ENCODE measurements at regions not wholly inside any gene's neighbourhood (a gene's known extent, or its start where the extent isn't known, plus 50 kb on each side); places are given as distances from the start of the nearest gene placed in this dataset.

DNA sequence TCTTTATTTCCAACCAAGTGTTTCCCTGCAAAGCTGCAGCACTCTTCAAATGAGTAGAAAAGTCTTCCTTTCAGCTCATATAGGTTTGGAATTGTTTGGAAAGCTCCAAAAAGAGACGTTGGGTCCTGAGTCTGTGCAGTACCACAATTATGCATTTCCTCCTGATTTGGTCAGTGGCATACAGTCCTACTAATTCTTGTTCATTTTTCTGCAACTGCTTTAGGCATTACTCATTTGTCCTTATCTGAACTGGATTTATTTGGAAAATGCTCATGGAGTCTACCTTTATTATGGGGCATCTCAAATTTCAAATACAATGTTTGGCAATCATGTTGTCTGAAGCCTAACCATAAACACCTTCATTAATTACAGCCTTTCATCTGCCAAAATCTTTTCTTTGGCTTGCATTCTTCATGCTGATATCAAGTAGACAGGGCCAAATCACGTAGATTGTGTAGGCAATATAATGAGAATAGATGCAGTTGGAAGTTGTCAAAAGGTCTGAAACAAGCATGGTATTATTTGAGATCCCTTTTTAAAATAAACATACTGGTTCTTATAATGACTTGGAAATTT is 232.8 kb downstream of the TLE1 start:
- ChIA-PET POLR2A (no interaction called here), CTCF (no interaction called here)
- TF ChIP-seq SIN3A (IDR thresholded peaks at IDR 0.05; ENCODE audit: borderline replicate concordance, insufficient read depth, low read depth, low read length): no peak
- TF ChIP-seq CTCF (IDR thresholded peaks at IDR 0.05): no peak
- no peak for TF ChIP-seq POLR2AphosphoS5 (IDR thresholded peaks at IDR 0.05; ENCODE audit: low read depth, low read length)
- TF ChIP-seq REST (IDR thresholded peaks at IDR 0.05; ENCODE audit: insufficient read depth in 1 of 2, low read depth in 2 of 2, low read length in 1 of 2): no peak
- TF ChIP-seq TCF7L2 (IDR thresholded peaks at IDR 0.05; ENCODE audit: low read depth, low read length): no peak
- H3K4me1 ChIP-seq (ENCODE audit: control insufficient read depth, insufficient read depth, low read length): no peaks in the 10 kb centered on the region
- DNase-seq (ENCODE audit: low read depth, low spot score) (no peak), ATAC-seq (no peak)
- H3K27me3 ChIP-seq (ENCODE audit: control insufficient read depth, insufficient read depth, low read length): no peaks in the 10 kb centered on the region
- intact Hi-C loops (cut with micrococcal nuclease; ENCODE audit: unreplicated experiment): no loop called here
- no TSS peak for BruUV-seq (replicated peaks)
- H3K4me3 ChIP-seq (ENCODE audit: low read depth in 2 of 2, low read length in 2 of 2): no peak overlapping the region
- no peaks in the 10 kb centered on the region for H3K36me3 ChIP-seq (ENCODE audit: control insufficient read depth, insufficient read depth, low read length)
- in situ Hi-C loops (cut with HindIII; ENCODE audit: low pct_unique_long_range_greater_than_20kb, low sequenced_read_pairs): no loop called here
- H3K9me3 ChIP-seq (ENCODE audit: control insufficient read depth, insufficient read depth, low read depth, low read length): no peaks in the 10 kb centered on the region
- H3K27ac ChIP-seq (ENCODE audit: low read length): no peak overlapping the region

- no peaks in the 10 kb centered on the region for H3K9me3 ChIP-seq (ENCODE audit: control insufficient read depth, insufficient read depth, low read depth, low read length)
- H3K4me1 ChIP-seq (ENCODE audit: control insufficient read depth, insufficient read depth, low read length): no peaks in the 10 kb centered on the region
- intact Hi-C loops (cut with micrococcal nuclease; ENCODE audit: unreplicated experiment): no loop called here
- ChIA-PET CTCF (no interaction called here), POLR2A (no interaction called here)
- ATAC-seq: no peak
- DNase-seq (ENCODE audit: low read depth, low spot score): no peak
- TF ChIP-seq SIN3A (IDR thresholded peaks at IDR 0.05; ENCODE audit: borderline replicate concordance, insufficient read depth, low read depth, low read length) (no peak), CTCF (IDR thresholded peaks at IDR 0.05) (no peak), REST (IDR thresholded peaks at IDR 0.05; ENCODE audit: insufficient read depth in 1 of 2, low read depth in 2 of 2, low read length in 1 of 2) (no peak), TCF7L2 (IDR thresholded peaks at IDR 0.05; ENCODE audit: low read depth, low read length) (no peak)
- H3K27me3 ChIP-seq (ENCODE audit: control insufficient read depth, insufficient read depth, low read length): no peaks in the 10 kb centered on the region
- no peak overlapping the region for H3K4me3 ChIP-seq (ENCODE audit: low read depth in 2 of 2, low read length in 2 of 2)
- no peak overlapping the region for H3K27ac ChIP-seq (ENCODE audit: low read length)
- BruUV-seq (replicated peaks): no TSS peak
- in situ Hi-C loops (cut with HindIII; ENCODE audit: low pct_unique_long_range_greater_than_20kb, low sequenced_read_pairs): no loop called here
- H3K36me3 ChIP-seq (ENCODE audit: control insufficient read depth, insufficient read depth, low read length): no peaks in the 10 kb centered on the region
Observed at GRCh38 chr9:81455462-81456219, 233.7 kb downstream of the TLE1 start.

Measured in Panc1 (cell line).